Upper lobe of left lung (tissue), 4 donors: ENCODE measurements at regions not wholly inside any gene's neighbourhood (a gene's known extent, or its start where the extent isn't known, plus 50 kb on each side); places are given as distances from the start of the nearest gene placed in this dataset.

Experiments used
- CTCF ChIP-seq, 6 experiments: fragments of 450-650 bp in 4 of 6; fragments of 200-600 bp in 2 of 6; sonication (generic) in 2 of 6; IDR thresholded peaks; one replicate each; pipeline ENCODE4 v1.5.1; 2016 to 2019; ENCODE audit warnings: antibody characterized with exemption in 6 of 6
- EP300 ChIP-seq, 4 donors: sonication (generic); formaldehyde crosslinking; IDR thresholded peaks; one replicate each; pipeline ENCODE4 v1.5.1; 2017; ENCODE audit warnings: antibody characterized with exemption in 4 of 4, control low read depth in 2 of 4

GRCh38 chr1:25088946-25089345 is 143.4 kb downstream of the SYF2 start:
- no peak for TF ChIP-seq CTCF (IDR thresholded peaks at IDR 0.05)
- no peak for TF ChIP-seq EP300 (IDR thresholded peaks at IDR 0.05)
